T follicular helper cell (primary cell): ENCODE measurements at regions not wholly inside any gene's neighbourhood (a gene's known extent, or its start where the extent isn't known, plus 50 kb on each side); places are given as distances from the start of the nearest gene placed in this dataset.

Source experiments
- DNase-seq: peaks from one replicate; pipeline ENCODE4 v3.0.0-alpha.2; 2020; ENCODE audit warnings: low read depth

DNA sequence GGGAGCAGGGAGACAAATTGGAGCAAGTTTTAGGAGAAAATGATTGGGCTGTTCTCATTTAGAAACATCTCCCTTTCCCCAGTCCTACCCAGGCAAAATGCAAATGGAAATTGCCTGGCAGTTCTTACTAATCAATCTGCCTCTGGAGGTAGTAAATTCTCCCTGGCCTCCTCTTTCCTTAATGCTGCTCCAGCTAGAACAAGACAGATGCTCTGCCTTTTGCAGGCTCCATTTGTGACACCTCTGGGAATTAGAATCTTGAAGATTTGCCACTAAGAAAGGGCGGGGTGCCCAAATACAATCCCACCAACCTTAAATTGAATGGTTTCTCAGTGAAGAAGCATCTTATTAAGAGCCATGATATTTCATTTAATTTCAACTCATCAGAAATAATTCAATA is 377.7 kb upstream of the CDH11 start:
- no peak for DNase-seq

DNA sequence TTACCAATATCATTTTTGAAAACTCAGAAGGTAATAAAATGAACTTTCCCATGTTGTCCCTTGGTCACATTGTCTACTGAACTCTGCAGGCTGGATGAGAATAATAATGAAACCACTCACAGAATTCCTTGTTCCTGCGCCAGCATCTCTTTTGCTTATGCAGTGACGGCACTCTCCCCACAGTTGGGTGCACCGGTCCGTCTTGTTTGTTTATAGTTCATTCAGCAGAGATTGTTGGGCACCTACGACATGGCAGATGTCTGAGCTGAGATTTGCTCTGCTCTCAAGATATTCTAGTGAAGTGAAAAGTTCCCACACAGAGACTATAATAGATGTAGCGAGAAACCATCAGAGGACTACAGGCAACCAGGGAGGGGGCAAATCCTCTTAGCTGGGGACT is 375.7 kb upstream of the CDH11 start:
- DNase-seq: no peak

DNA sequence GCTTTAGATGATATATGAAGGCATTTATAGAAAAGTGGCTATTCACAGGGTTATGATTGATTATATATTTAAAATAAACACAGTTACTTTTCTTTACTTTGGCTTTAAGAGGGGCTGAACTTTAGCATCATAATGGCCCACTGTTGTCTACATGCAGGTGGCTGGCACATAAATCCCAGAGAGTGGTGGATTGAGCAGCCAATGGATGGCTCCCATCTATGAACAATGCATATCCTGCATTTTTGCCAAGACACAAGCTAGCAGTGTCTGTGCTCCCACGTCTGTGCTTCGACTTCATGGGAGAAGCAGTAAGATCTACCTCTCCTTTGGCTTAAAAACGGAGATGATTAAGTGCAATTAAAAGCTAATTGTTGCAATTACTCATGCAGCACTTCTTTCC is 373.2 kb upstream of the CDH11 start:
- no peak for DNase-seq

- no peak for DNase-seq
Measured at GRCh38 chr16:65494609-65495008, 372.7 kb upstream of the CDH11 start.

DNA sequence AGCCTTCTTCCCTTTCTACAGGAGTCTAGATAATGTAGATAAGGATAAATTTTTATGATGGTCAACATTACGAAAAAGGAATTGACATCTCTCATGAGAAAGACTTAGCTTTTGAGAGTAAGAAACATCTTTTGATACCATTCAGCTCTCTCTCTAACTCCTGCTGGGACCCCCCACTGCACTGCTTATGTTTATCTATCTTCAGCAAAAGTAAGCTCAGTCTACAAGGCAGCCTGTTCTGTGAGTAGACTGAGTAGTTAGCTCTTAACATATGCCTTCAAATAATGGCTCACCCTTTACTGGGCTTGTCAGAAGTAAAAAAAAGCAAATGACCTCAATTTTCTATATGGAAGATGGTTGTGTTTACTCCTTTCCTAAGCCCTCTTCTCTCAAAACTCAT is 372.2 kb upstream of the CDH11 start:
- DNase-seq: no peak

- no peak for DNase-seq
Measured at GRCh38 chr16:65490286-65490685, 368.4 kb upstream of the CDH11 start.

DNA sequence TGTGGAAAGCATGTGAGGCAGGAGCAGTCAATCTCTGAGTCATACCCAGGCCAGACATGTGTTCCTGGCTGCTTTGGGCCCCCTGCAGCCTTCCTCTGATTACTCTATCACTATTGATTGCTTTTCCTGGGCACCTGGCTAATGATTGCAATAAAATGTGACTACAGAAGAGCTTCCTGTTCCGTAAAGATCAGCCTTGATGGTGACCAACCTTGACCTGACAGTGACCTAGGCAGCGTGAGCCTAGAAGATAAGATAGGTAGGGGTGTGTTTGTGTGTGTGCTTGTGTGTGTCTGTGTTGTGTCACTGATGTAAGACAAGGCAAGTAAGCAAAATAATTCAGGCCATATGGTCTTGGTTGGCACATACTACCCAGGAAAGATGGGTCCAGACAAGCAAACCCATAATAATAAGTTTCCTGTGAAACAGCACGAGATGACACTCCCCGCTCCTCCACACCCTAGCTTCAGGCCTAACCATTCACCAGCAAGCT is 367.7 kb upstream of the CDH11 start:
- no peak for DNase-seq

DNA sequence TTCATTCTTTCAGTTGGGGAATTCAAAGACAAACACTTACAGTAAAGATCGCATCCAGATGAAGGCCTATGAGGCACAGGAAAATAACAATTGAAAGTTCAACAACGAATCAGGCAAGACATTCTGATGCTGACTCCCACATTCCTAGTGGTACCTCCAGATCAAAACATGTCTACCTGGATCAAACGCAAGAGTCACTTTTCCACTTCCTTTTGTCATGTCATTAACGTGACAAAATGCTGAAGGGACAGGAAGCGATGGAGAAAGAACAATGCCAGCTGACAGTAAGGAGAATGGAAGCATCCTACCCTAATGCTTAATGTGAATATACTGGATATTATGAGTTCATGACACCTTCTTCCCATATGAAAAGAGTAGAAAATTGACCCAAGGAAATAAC is 365.4 kb upstream of the CDH11 start:
- no peak for DNase-seq

- DNase-seq: no peak
Measured at GRCh38 chr16:65481956-65482355, 360.1 kb upstream of the CDH11 start.

GRCh38 chr16:65480281-65481091 is 358.6 kb upstream of the CDH11 start:
- DNase-seq: no peak

DNA sequence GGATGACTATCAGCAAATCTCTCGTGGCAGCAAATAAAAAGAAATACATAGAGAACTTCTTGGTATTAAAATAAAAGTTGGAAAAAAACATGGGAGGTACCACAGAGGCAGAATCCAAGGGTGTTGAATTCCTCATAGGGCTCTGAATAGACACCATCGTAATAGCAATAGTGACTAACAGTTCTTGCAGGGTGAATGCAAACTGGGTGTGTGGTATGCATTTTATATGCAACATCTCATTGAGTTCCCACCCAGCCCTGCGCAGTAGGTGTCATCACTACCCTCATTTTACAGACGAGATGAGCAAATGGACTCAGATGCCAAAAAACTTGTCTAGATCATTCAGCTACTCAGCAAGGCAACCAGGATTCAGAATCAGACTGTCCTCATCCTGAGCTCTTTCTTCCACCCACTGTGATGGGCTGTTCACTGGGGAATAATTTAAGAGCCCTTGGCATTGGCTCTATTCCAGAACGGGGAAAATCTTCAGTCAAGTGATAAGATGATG is 354.6 kb upstream of the CDH11 start:
- no peak for DNase-seq

GRCh38 chr16:65473699-65474098 is 351.8 kb upstream of the CDH11 start:
- DNase-seq: no peak

GRCh38 chr16:65469116-65469515 is 347.3 kb upstream of the CDH11 start:
- no peak for DNase-seq

DNA sequence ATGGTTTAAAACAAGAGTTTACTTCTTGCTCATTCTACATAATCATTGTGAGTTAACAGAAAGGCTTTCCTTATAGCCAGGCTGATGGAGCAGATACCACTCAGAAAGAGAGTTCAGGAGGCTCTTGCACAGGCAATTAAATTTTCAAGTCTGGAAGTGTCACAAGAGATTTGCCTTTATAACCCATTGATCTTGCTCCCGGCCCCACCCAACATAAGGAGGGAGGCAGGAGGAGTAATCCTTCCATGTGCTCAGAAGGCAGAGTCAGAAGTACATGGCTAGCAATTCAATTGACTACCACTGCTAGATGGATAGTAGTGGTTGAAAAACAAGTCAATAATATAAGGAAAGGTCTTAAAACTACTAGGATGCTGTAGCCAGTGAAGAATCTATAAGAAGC is 346.3 kb upstream of the CDH11 start:
- no peak for DNase-seq

GRCh38 chr16:65463652-65464260 is 341.9 kb upstream of the CDH11 start:
- DNase-seq: no peak

GRCh38 chr16:65457084-65457483 is 335.2 kb upstream of the CDH11 start:
- no peak for DNase-seq

GRCh38 chr16:65455761-65456160 is 333.9 kb upstream of the CDH11 start:
- no peak for DNase-seq

DNA sequence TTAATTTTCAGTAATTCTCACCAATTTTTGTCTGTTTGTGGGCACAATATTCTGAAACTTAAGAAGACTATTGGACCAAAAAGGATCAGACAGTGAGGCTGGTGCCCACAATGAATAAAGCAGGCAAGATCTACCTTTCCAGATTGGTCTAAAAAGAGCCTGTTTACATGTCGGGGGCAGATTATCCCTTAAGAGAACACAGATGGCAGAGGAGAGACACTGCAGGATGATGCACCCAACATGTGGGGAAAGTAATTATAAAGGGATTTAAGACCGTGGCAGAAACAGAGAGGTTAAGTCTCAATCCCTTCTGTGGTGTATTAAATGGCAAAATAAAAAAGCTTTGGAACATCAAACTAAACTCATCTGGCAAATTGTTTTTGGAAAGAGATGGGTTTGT is 331.8 kb upstream of the CDH11 start:
- DNase-seq: no peak

DNA sequence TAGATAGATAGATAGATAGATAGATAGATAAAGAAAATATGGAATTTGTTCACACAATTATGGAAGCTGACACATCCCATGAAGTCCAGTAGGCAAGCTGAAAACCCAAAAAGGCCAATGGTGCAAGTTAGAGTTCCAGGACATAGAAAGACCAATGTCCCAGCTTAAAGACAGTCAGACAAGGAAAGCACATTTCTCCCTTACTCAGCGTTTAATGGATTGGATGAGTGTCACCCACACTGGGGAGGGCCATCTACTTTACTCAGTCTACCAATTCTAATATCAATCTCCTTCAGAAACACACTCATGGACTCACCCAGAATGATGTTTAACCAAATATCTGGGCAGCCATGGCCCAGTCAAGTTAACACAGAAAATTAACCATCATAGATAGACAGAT is 327.7 kb upstream of the CDH11 start:
- no peak for DNase-seq

GRCh38 chr16:65446427-65446826 is 324.6 kb upstream of the CDH11 start:
- DNase-seq: no peak

GRCh38 chr16:65445313-65446260 is 323.7 kb upstream of the CDH11 start:
- no peak for DNase-seq

DNA sequence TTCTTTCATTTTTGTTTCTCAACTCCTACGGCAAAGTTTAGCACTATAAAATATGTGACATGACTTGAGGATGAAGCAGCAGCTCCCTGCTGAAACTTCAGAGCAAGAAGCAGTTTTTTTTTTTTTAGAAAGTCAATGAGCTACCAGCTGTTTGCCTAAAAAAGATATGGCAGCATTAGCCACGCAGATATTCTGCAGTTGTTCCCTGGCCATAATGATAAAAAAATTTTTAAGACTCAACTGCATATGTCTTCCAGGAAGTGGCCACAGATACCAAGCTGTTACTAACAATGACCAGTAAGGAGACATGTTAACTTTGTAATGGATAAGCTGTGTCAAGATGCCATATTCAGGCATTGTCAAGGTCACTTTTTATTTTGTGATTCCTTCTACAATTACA is 319.6 kb upstream of the CDH11 start:
- DNase-seq: no peak
